ENCODE measurements at regions not wholly inside any gene's neighbourhood (a gene's known extent, or its start where the extent isn't known, plus 50 kb on each side); places are given as distances from the start of the nearest gene placed in this dataset.
"Not testable (repeated sequence)": the region's sequence is repeated elsewhere in the genome, so short reads cannot be mapped to it uniquely, and the experiment has no call there.

DNA sequence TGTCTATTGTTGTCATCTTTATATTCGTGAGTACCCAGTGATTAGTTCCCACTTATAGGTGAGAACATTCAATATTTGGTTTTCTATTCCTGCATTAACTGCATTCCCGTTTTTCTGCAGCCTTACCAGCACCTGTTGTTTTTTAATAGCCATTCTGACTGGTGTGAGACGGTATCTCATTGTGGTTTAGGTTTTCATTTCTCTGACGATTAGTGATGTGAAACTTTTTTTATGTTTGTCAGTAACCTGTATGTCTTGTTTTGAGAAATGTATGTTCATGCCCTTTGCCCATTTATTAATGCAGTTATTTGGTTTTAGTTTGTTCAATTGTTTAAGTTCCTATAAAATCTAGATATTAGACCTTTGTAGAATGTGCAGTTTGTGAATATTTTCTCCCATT is 546.0 kb upstream of the RORB start:
- Histone ChIP-seq H3K36me3 (ENCODE audit: control insufficient read depth, insufficient read depth, low read length) (no peaks in the 10 kb centered on the region), H3K27me3 (replicated peaks; ENCODE audit: control insufficient read depth, insufficient read depth, low read length) (no peaks in the 10 kb centered on the region), H3K4me3 (replicated peaks; ENCODE audit: low read depth, low read length) (no peak overlapping the region)
- TF ChIP-seq, protein P1, sequence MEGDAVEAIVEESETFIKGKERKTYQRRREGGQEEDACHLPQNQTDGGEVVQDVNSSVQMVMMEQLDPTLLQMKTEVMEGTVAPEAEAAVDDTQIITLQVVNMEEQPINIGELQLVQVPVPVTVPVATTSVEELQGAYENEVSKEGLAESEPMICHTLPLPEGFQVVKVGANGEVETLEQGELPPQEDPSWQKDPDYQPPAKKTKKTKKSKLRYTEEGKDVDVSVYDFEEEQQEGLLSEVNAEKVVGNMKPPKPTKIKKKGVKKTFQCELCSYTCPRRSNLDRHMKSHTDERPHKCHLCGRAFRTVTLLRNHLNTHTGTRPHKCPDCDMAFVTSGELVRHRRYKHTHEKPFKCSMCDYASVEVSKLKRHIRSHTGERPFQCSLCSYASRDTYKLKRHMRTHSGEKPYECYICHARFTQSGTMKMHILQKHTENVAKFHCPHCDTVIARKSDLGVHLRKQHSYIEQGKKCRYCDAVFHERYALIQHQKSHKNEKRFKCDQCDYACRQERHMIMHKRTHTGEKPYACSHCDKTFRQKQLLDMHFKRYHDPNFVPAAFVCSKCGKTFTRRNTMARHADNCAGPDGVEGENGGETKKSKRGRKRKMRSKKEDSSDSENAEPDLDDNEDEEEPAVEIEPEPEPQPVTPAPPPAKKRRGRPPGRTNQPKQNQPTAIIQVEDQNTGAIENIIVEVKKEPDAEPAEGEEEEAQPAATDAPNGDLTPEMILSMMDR (IDR thresholded peaks at IDR 0.05; ENCODE audit: insufficient read depth, low read length, poor library complexity, severe bottlenecking), result no peak
- DNase-seq (ENCODE audit: extremely low read depth, insufficient read length), result no peak

DNA sequence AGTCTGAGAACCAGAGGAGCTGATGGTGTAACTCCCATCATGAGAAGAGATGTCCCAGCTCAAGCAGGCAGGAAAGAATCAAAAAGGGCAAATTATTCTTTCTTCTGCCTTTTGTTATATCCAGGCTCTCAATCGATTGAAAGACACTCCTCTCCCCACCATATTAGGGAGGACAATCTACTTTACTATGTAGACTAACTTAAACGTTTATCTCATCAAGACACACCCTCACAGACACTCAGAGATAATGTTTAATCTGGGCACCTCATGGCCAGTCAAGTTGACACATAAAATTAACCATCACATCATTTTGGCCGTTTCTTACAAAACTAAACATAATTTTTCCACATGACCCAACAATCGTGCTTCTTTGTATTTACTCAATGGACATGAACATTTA is 534.3 kb upstream of the RORB start:
- no peak overlapping the region for H3K4me3 ChIP-seq (replicated peaks; ENCODE audit: low read depth, low read length)
- DNase-seq (ENCODE audit: extremely low read depth, insufficient read length), result no peak
- TF ChIP-seq, protein P1 (IDR thresholded peaks at IDR 0.05; ENCODE audit: insufficient read depth, low read length, poor library complexity, severe bottlenecking), result no peak
- no peaks in the 10 kb centered on the region for H3K36me3 ChIP-seq (ENCODE audit: control insufficient read depth, insufficient read depth, low read length)
- H3K27me3 ChIP-seq (replicated peaks; ENCODE audit: control insufficient read depth, insufficient read depth, low read length), result no peaks in the 10 kb centered on the region

DNA sequence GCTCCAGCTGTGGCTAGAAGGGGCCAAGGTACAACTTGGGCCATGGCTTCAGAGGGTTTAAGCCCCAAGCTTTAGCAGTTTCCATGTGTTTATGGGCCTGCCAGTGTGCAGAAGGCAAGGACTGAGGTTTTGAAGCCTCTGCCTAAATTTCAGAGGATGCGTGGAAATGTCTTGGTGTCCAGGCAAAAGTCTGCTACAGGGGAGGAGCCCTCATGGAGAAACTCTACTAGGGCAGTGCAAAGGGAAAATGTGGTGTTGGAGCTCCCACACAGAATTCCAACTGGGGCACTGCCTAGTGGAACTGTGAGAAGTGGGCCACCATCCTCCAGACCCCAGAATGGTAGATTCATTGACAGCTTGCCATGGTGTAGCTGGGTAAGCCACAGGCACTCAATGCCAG is 527.2 kb upstream of the RORB start:
- TF ChIP-seq, protein P1 (IDR thresholded peaks at IDR 0.05; ENCODE audit: insufficient read depth, low read length, poor library complexity, severe bottlenecking), result no peak
- H3K36me3 ChIP-seq (ENCODE audit: control insufficient read depth, insufficient read depth, low read length), result no peaks in the 10 kb centered on the region
- no peaks in the 10 kb centered on the region for H3K27me3 ChIP-seq (replicated peaks; ENCODE audit: control insufficient read depth, insufficient read depth, low read length)
- no peak overlapping the region for H3K4me3 ChIP-seq (replicated peaks; ENCODE audit: low read depth, low read length)
- DNase-seq (ENCODE audit: extremely low read depth, insufficient read length), result no peak

DNA sequence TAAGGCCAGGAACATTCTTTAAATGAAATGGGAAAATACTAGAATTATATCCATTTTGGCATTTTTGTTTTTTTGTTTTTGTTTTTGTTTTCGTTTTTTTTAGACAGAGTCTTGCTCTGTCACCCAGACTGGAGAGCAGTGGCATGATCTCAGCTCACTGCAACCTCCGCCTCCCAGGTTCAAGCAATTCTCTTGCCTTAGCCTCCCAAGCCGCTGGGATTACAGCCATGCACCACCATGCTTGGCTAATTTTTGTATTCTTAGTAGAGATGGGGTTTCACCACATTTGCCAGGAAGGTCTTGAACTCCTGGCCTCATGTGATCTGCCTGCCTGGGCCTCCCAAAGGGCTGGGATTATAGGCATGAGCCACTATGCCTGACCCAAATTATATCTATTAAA is 520.7 kb upstream of the RORB start:
- not testable (repeated sequence) for H3K36me3 ChIP-seq (ENCODE audit: control insufficient read depth, insufficient read depth, low read length); H3K4me3 ChIP-seq (replicated peaks; ENCODE audit: low read depth, low read length); H3K27me3 ChIP-seq (replicated peaks; ENCODE audit: control insufficient read depth, insufficient read depth, low read length); DNase-seq (ENCODE audit: extremely low read depth, insufficient read length)

DNA sequence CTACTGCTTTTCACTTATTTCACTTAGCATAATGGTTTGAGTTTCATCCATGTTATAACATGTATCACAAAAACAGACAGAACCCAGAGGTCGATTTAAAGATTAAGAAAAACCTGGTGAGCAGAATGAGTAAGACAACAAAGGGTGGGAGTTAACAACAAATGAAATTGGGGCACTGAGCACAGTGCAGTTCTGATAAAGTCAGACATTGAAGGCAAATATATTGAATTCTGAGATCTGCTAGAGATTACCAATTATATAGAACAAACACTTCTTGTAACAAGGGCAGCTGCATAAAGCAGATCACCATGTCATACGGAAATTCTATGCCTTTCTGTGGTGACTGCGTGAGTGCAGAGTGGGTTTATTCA is 517.3 kb upstream of the RORB start:
- H3K27me3 ChIP-seq (replicated peaks; ENCODE audit: control insufficient read depth, insufficient read depth, low read length), result no peaks in the 10 kb centered on the region
- H3K36me3 ChIP-seq (ENCODE audit: control insufficient read depth, insufficient read depth, low read length), result no peaks in the 10 kb centered on the region
- TF ChIP-seq, protein P1 (IDR thresholded peaks at IDR 0.05; ENCODE audit: insufficient read depth, low read length, poor library complexity, severe bottlenecking), result no peak
- no peak for DNase-seq (ENCODE audit: extremely low read depth, insufficient read length)
- no peak overlapping the region for H3K4me3 ChIP-seq (replicated peaks; ENCODE audit: low read depth, low read length)

DNA sequence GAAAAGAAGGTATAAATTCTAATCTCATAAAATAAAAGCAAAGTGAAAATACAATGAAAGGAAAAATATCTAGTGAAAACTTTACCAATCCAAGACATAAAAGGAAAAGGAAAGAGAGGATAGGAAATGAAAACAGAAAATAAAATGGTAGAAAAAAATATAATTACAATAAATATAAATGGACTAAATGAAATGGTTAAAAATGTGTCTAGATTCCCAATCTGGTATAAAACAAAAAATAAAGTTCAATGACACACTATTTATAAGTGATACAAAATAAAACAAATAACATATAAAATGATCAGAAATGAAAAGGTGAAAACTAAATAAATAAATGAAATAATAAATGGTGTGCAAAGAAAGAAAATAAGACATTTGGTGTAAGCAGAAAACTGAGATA is 516.4 kb upstream of the RORB start:
- H3K4me3 ChIP-seq (replicated peaks; ENCODE audit: low read depth, low read length), result no peak overlapping the region

More for the DNA sequence above, 516.4 kb upstream of the RORB start:
- H3K27me3 ChIP-seq (replicated peaks; ENCODE audit: control insufficient read depth, insufficient read depth, low read length), result no peaks in the 10 kb centered on the region
- DNase-seq (ENCODE audit: extremely low read depth, insufficient read length), result no peak
- H3K36me3 ChIP-seq (ENCODE audit: control insufficient read depth, insufficient read depth, low read length), result no peaks in the 10 kb centered on the region
- TF ChIP-seq, protein P1 (IDR thresholded peaks at IDR 0.05; ENCODE audit: insufficient read depth, low read length, poor library complexity, severe bottlenecking), result no peak

Data from GM06990 (cell line).